ENCODE measurements at regions not wholly inside any gene's neighbourhood (a gene's known extent, or its start where the extent isn't known, plus 50 kb on each side); places are given as distances from the start of the nearest gene placed in this dataset.

- TF ChIP-seq EZH2 (IDR thresholded peaks at IDR 0.05; ENCODE audit: low read length, missing control alignments) (no peak), CTCF (conservative IDR thresholded peaks at IDR 0.05 in 1 of 2, IDR thresholded peaks at IDR 0.05 in 1 of 2; ENCODE audit: low read depth in 1 of 2, low read length in 2 of 2) (no peak)
These were observed 91.2 kb upstream of the PRR16 start for GRCh38 chr5:120372899-120373298.
